ENCODE measurements at regions not wholly inside any gene's neighbourhood (a gene's known extent, or its start where the extent isn't known, plus 50 kb on each side); places are given as distances from the start of the nearest gene placed in this dataset.

- no peak for TF ChIP-seq CTCF (conservative IDR thresholded peaks at IDR 0.05; ENCODE audit: low read depth in 2 of 2)
- no peak for TF ChIP-seq JUNB (IDR thresholded peaks at IDR 0.05; ENCODE audit: unreplicated experiment)
- TF ChIP-seq EZH2phosphoT487 (IDR thresholded peaks at IDR 0.05; ENCODE audit: unreplicated experiment), result no peak
- TF ChIP-seq POLR2AphosphoS5 (IDR thresholded peaks at IDR 0.05; ENCODE audit: low read depth), result no peak
- TF ChIP-seq EZH2 (IDR thresholded peaks at IDR 0.05; ENCODE audit: low read depth, unreplicated experiment), result no peak
- no peak for TF ChIP-seq REST (IDR thresholded peaks at IDR 0.05; ENCODE audit: unreplicated experiment)
- no peak for TF ChIP-seq CREB1 (CRISPR knock-in tag; IDR thresholded peaks at IDR 0.05; ENCODE audit: low read depth)
- no peak for TF ChIP-seq ETS1 (IDR thresholded peaks at IDR 0.05)
- no peak for TF ChIP-seq STAT1 (IDR thresholded peaks at IDR 0.05; ENCODE audit: unreplicated experiment)
- no peak for TF ChIP-seq NANOG (IDR thresholded peaks at IDR 0.05; ENCODE audit: borderline replicate concordance)
- TF ChIP-seq ZNF331 (CRISPR knock-in tag; IDR thresholded peaks at IDR 0.05; ENCODE audit: low read depth), result no peak
Observed at GRCh38 chr7:126157391-126157790, 1095.3 kb downstream of the GRM8 start.

Measured in GM23338 (cell line).